ENCODE measurements at regions not wholly inside any gene's neighbourhood (a gene's known extent, or its start where the extent isn't known, plus 50 kb on each side); places are given as distances from the start of the nearest gene placed in this dataset.

- TF ChIP-seq POLR2A (IDR thresholded peaks at IDR 0.05; ENCODE audit: low read depth) (no peak), POLR2AphosphoS5 (IDR thresholded peaks at IDR 0.05) (no peak), EP300 (IDR thresholded peaks at IDR 0.05) (no peak)
- TF ChIP-seq, protein P1, sequence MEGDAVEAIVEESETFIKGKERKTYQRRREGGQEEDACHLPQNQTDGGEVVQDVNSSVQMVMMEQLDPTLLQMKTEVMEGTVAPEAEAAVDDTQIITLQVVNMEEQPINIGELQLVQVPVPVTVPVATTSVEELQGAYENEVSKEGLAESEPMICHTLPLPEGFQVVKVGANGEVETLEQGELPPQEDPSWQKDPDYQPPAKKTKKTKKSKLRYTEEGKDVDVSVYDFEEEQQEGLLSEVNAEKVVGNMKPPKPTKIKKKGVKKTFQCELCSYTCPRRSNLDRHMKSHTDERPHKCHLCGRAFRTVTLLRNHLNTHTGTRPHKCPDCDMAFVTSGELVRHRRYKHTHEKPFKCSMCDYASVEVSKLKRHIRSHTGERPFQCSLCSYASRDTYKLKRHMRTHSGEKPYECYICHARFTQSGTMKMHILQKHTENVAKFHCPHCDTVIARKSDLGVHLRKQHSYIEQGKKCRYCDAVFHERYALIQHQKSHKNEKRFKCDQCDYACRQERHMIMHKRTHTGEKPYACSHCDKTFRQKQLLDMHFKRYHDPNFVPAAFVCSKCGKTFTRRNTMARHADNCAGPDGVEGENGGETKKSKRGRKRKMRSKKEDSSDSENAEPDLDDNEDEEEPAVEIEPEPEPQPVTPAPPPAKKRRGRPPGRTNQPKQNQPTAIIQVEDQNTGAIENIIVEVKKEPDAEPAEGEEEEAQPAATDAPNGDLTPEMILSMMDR (IDR thresholded peaks at IDR 0.05), result no peak
These were observed 136.7 kb downstream of the DDX1 start for GRCh38 chr2:15728245-15728938.

All from esophagus muscularis mucosa (tissue), 4 donors.